Liver (tissue), 7 donors: ENCODE measurements at regions not wholly inside any gene's neighbourhood (a gene's known extent, or its start where the extent isn't known, plus 50 kb on each side); places are given as distances from the start of the nearest gene placed in this dataset.

Experiments
- DNase-seq: peaks from one replicate; pipeline ENCODE4 v3.0.0-alpha.2; 2017; ENCODE audit warnings: low spot score
- H3K27ac ChIP-seq, 2 donors: one replicate each; pipeline ENCODE4 v1.7.0; 2013; ENCODE audit warnings: inconsistent platforms in 2 of 2, low read length in 2 of 2, control low read depth in 1 of 2, low read depth in 1 of 2, mild to moderate bottlenecking in 1 of 2
- H3K27me3 ChIP-seq, 4 donors: one replicate each; pipeline versions ENCODE4 v1.6.1 to v1.7.0; 2013; ENCODE audit warnings: low read length in 3 of 4, inconsistent platforms in 1 of 4, mild to moderate bottlenecking in 1 of 4, moderate library complexity in 1 of 4; ENCODE audit not compliant: control insufficient read depth in 4 of 4, insufficient read depth in 4 of 4
- H3K36me3 ChIP-seq, 4 donors: one replicate each; pipeline versions ENCODE4 v1.6.1 to v1.7.0; 2013; ENCODE audit warnings: low read length in 3 of 4, mild to moderate bottlenecking in 3 of 4, low read depth in 1 of 4, moderate library complexity in 1 of 4; ENCODE audit not compliant: control insufficient read depth in 4 of 4, insufficient read depth in 3 of 4
- H3K4me1 ChIP-seq, 4 donors: one replicate each; pipeline versions ENCODE4 v1.6.1 to v1.7.0; 2013; ENCODE audit warnings: low read length in 3 of 4, mild to moderate bottlenecking in 3 of 4, moderate library complexity in 1 of 4; ENCODE audit not compliant: control insufficient read depth in 4 of 4, insufficient read depth in 4 of 4
- H3K4me3 ChIP-seq, 3 donors: one replicate each; pipeline versions ENCODE4 v1.6.1 to v1.7.0; 2013; ENCODE audit warnings: low read length in 3 of 3, control low read depth in 1 of 3, low read depth in 1 of 3, mild to moderate bottlenecking in 1 of 3
- H3K9ac ChIP-seq, 2 donors: one replicate each; pipeline ENCODE4 v1.7.0; 2013; ENCODE audit warnings: low read length in 2 of 2, mild to moderate bottlenecking in 2 of 2, moderate library complexity in 2 of 2, control low read depth in 1 of 2, low read depth in 1 of 2
- H3K9me3 ChIP-seq, 4 donors: one replicate each; pipeline versions ENCODE4 v1.6.1 to v1.7.0; 2013; ENCODE audit warnings: low read length in 3 of 4; ENCODE audit not compliant: control insufficient read depth in 4 of 4
- ATF3 ChIP-seq: IDR thresholded peaks from 2 replicates; pipeline ENCODE4 v1.6.1; 2016; ENCODE audit warnings: antibody characterized with exemption
- EGR1 ChIP-seq, 2 donors: IDR thresholded peaks; 2 replicates each; pipeline ENCODE4 v1.6.1; 2016 to 2018; ENCODE audit warnings: antibody characterized with exemption in 2 of 2, low read depth in 2 of 2
- FOXA1 ChIP-seq: IDR thresholded peaks from 2 replicates; pipeline ENCODE4 v1.6.1; 2016; ENCODE audit warnings: antibody characterized with exemption
- FOXA2 ChIP-seq: IDR thresholded peaks from 2 replicates; pipeline ENCODE4 v1.6.1; 2016; ENCODE audit warnings: antibody characterized with exemption
- GABPA ChIP-seq, 2 donors: IDR thresholded peaks in 1 of 2; conservative IDR thresholded peaks in 1 of 2; 2 replicates each; pipeline ENCODE4 v1.6.1; 2016; ENCODE audit warnings: antibody characterized with exemption in 2 of 2, mild to moderate bottlenecking in 1 of 2, moderate library complexity in 1 of 2
- JUND ChIP-seq, 2 donors: IDR thresholded peaks; 2 replicates each; pipeline ENCODE4 v1.6.1; 2016; ENCODE audit warnings: antibody characterized with exemption in 2 of 2
- MAX ChIP-seq: IDR thresholded peaks from 2 replicates; pipeline ENCODE4 v1.6.1; 2016; ENCODE audit warnings: antibody characterized with exemption
- NR2F2 ChIP-seq: IDR thresholded peaks from 2 replicates; pipeline ENCODE4 v1.6.1; 2016; ENCODE audit warnings: antibody characterized with exemption
- RAD21 ChIP-seq, 2 donors: IDR thresholded peaks; 2 replicates each; pipeline ENCODE4 v1.6.1; 2016; ENCODE audit warnings: antibody characterized with exemption in 2 of 2, mild to moderate bottlenecking in 2 of 2
- REST ChIP-seq: IDR thresholded peaks from 2 replicates; pipeline ENCODE4 v1.6.1; 2016; ENCODE audit warnings: antibody characterized with exemption, mild to moderate bottlenecking
- SP1 ChIP-seq: IDR thresholded peaks from 2 replicates; pipeline ENCODE4 v1.6.1; 2018; ENCODE audit warnings: antibody characterized with exemption, mild to moderate bottlenecking
- TAF1 ChIP-seq: conservative IDR thresholded peaks from 2 replicates; pipeline ENCODE4 v1.6.1; 2016; ENCODE audit warnings: antibody characterized with exemption, mild to moderate bottlenecking
- YY1 ChIP-seq: IDR thresholded peaks from 2 replicates; pipeline ENCODE4 v1.6.1; 2016; ENCODE audit warnings: antibody characterized with exemption, mild to moderate bottlenecking
- WGBS: extraction: QIAGEN DNeasy Blood & Tissue Kit; methylation state at CpG from one replicate; pipeline ENCODE4 v1.1.7; 2013; 5-methylcytosine and 5-hydroxymethylcytosine counted together
- donor health status: healthy.
- donor health status: healthy.
- donor health status: healthy.
- donor health status: healthy.

GRCh38 chr21:41593760-41594138 is 85.8 kb upstream of the TMPRSS2 start:
- no peak for DNase-seq
- no peak overlapping the region for H3K27ac ChIP-seq
- no peaks in the 10 kb centered on the region for H3K36me3 ChIP-seq
- H3K4me3 ChIP-seq = no peak overlapping the region
- no peaks in the 10 kb centered on the region for H3K9me3 ChIP-seq
- H3K4me1 ChIP-seq = no peaks in the 10 kb centered on the region
- TF ChIP-seq ATF3 (no peak), RAD21 (IDR thresholded peaks at IDR 0.05) (no peak)
- WGBS = 57% methylated on average over 4 of the region's 4 CpGs
- H3K27me3 ChIP-seq = no peaks in the 10 kb centered on the region
- H3K9ac ChIP-seq = no peak overlapping the region

GRCh38 chr21:41593051-41593759 is 85.2 kb upstream of the TMPRSS2 start:
- 61% methylated on average over 12 of the region's 12 CpGs for WGBS
- Histone ChIP-seq H3K9ac (no peak overlapping the region), H3K9me3 (no peaks in the 10 kb centered on the region), H3K27me3 (no peaks in the 10 kb centered on the region), H3K36me3 (no peaks in the 10 kb centered on the region), H3K4me3 (no peak overlapping the region), H3K27ac (no peak overlapping the region), H3K4me1 (no peaks in the 10 kb centered on the region)
- no peak for DNase-seq
- TF ChIP-seq EGR1 (IDR thresholded peaks at IDR 0.05; ENCODE audit: low read depth in 2 of 2) (no peak), MAX (no peak), FOXA2 (no peak), ATF3 (no peak), YY1 (no peak), GABPA (IDR thresholded peaks at IDR 0.05 in 1 of 2, conservative IDR thresholded peaks at IDR 0.05 in 1 of 2) (no peak), JUND (IDR thresholded peaks at IDR 0.05) (no peak), NR2F2 (no peak), REST (no peak)

GRCh38 chr21:41589620-41590175 is 81.7 kb upstream of the TMPRSS2 start:
- Histone ChIP-seq H3K27me3 (no peaks in the 10 kb centered on the region), H3K9me3 (no peaks in the 10 kb centered on the region), H3K9ac (no peak overlapping the region), H3K4me1 (no peaks in the 10 kb centered on the region), H3K27ac (no peak overlapping the region), H3K36me3 (no peaks in the 10 kb centered on the region), H3K4me3 (no peak overlapping the region)
- WGBS = 95% methylated on average over 10 of the region's 10 CpGs
- DNase-seq = no peak
- TF ChIP-seq FOXA2 (no peak), NR2F2 (no peak), TAF1 (no peak), YY1 (no peak), SP1 (no peak), FOXA1 (no peak), RAD21 (IDR thresholded peaks at IDR 0.05) (no peak)
